Keratinocyte (primary cell): ENCODE measurements at regions not wholly inside any gene's neighbourhood (a gene's known extent, or its start where the extent isn't known, plus 50 kb on each side); places are given as distances from the start of the nearest gene placed in this dataset.

ENCODE experiments used
- CTCF ChIP-seq, 3 experiments: IDR thresholded peaks in 1 of 3; conservative IDR thresholded peaks in 1 of 3; optimal IDR thresholded peaks in 1 of 3; 2 replicates in 2 of 3; 3 replicates in 1 of 3; pipeline versions ENCODE3 to v1.5.1; 2011; ENCODE audit warnings: low read length in 3 of 3, mild to moderate bottlenecking in 3 of 3, moderate library complexity in 2 of 3, control low read depth in 1 of 3, inconsistent platforms in 1 of 3; ENCODE audit not compliant: insufficient read depth in 2 of 3; ENCODE audit errors: extremely low read depth in 1 of 3
- EZH2 ChIP-seq: IDR thresholded peaks from one replicate; pipeline ENCODE4 v1.6.1; 2012; ENCODE audit warnings: inconsistent platforms, mild to moderate bottlenecking, low read length, moderate library complexity

- TF ChIP-seq CTCF (optimal IDR thresholded peaks at IDR 0.05 in 1 of 3, IDR thresholded peaks at IDR 0.05 in 1 of 3, conservative IDR thresholded peaks at IDR 0.05 in 1 of 3; ENCODE audit: extremely low read depth in 1 of 3, insufficient read depth in 2 of 3, low read length in 3 of 3), result no peak
- TF ChIP-seq EZH2, result no peak
Measured at GRCh38 chr5:74122979-74123590, 497.1 kb downstream of the ARHGEF28 start.
